ENCODE measurements at regions not wholly inside any gene's neighbourhood (a gene's known extent, or its start where the extent isn't known, plus 50 kb on each side); places are given as distances from the start of the nearest gene placed in this dataset.

- no peak for TF ChIP-seq POLR2A (IDR thresholded peaks at IDR 0.05; ENCODE audit: low read length)
- no peak for TF ChIP-seq GATA1 (IDR thresholded peaks at IDR 0.05; ENCODE audit: low read depth, low read length)
Measured at GRCh38 chr3:76582098-76582497, 457.8 kb upstream of the ROBO2 start.

Data from erythroblast (primary cell).